ENCODE measurements at regions not wholly inside any gene's neighbourhood (a gene's known extent, or its start where the extent isn't known, plus 50 kb on each side); places are given as distances from the start of the nearest gene placed in this dataset.

GRCh38 chr5:36435516-36435915 lies 133.8 kb upstream of the RANBP3L start:
- Mint-ChIP-seq H3K4me1 (no peaks in the 10 kb centered on the region), H3K27me3 (peaks cover 12% of the 10 kb centered on the region), H3K9me3 (no peaks in the 10 kb centered on the region), H3K4me3 (no peak overlapping the region), H3K27ac (no peak overlapping the region), H3K36me3 (no peaks in the 10 kb centered on the region)

- H3K27ac Mint-ChIP-seq, result no peak overlapping the region
- no peaks in the 10 kb centered on the region for H3K4me1 Mint-ChIP-seq
- H3K4me3 Mint-ChIP-seq, result no peak overlapping the region
- peaks cover 17% of the 10 kb centered on the region for H3K27me3 Mint-ChIP-seq
- no peaks in the 10 kb centered on the region for H3K9me3 Mint-ChIP-seq
- H3K36me3 Mint-ChIP-seq, result no peaks in the 10 kb centered on the region
These were observed 134.6 kb upstream of the RANBP3L start for GRCh38 chr5:36436306-36436705.

GRCh38 chr5:36438765-36439561 lies 137.3 kb upstream of the RANBP3L start:
- Mint-ChIP-seq H3K4me1 (no peaks in the 10 kb centered on the region), H3K4me3 (no peak overlapping the region), H3K27ac (no peak overlapping the region), H3K9me3 (no peaks in the 10 kb centered on the region), H3K27me3 (peaks cover 20% of the 10 kb centered on the region), H3K36me3 (no peaks in the 10 kb centered on the region)

- Mint-ChIP-seq H3K9me3 (no peaks in the 10 kb centered on the region), H3K4me1 (no peaks in the 10 kb centered on the region), H3K36me3 (no peaks in the 10 kb centered on the region), H3K27ac (no peak overlapping the region), H3K27me3 (peaks cover 21% of the 10 kb centered on the region), H3K4me3 (no peak overlapping the region)
These were observed 138.6 kb upstream of the RANBP3L start for GRCh38 chr5:36440300-36440699.

- no peaks in the 10 kb centered on the region for H3K36me3 Mint-ChIP-seq
- H3K9me3 Mint-ChIP-seq, result no peaks in the 10 kb centered on the region
- H3K27ac Mint-ChIP-seq, result no peak overlapping the region
- peaks cover 21% of the 10 kb centered on the region for H3K27me3 Mint-ChIP-seq
- no peaks in the 10 kb centered on the region for H3K4me1 Mint-ChIP-seq
- no peak overlapping the region for H3K4me3 Mint-ChIP-seq
These were observed 139.6 kb upstream of the RANBP3L start for GRCh38 chr5:36441280-36441679.

GRCh38 chr5:36442352-36442751 lies 140.7 kb upstream of the RANBP3L start:
- H3K9me3 Mint-ChIP-seq, result no peaks in the 10 kb centered on the region
- H3K4me1 Mint-ChIP-seq, result no peaks in the 10 kb centered on the region
- H3K36me3 Mint-ChIP-seq, result no peaks in the 10 kb centered on the region
- H3K27me3 Mint-ChIP-seq, result peaks cover 17% of the 10 kb centered on the region
- H3K4me3 Mint-ChIP-seq, result no peak overlapping the region
- no peak overlapping the region for H3K27ac Mint-ChIP-seq

- peaks cover 14% of the 10 kb centered on the region for H3K27me3 Mint-ChIP-seq
- no peaks in the 10 kb centered on the region for H3K9me3 Mint-ChIP-seq
- no peak overlapping the region for H3K27ac Mint-ChIP-seq
- no peaks in the 10 kb centered on the region for H3K4me1 Mint-ChIP-seq
- no peaks in the 10 kb centered on the region for H3K36me3 Mint-ChIP-seq
- no peak overlapping the region for H3K4me3 Mint-ChIP-seq
These were observed 141.1 kb upstream of the RANBP3L start for GRCh38 chr5:36442796-36443195.

GRCh38 chr5:36443941-36444340 lies 142.2 kb upstream of the RANBP3L start:
- H3K4me1 Mint-ChIP-seq, result no peaks in the 10 kb centered on the region

GRCh38 chr5:36444582-36445418 lies 143.1 kb upstream of the RANBP3L start:
- Mint-ChIP-seq H3K4me3 (no peak overlapping the region), H3K36me3 (no peaks in the 10 kb centered on the region), H3K9me3 (no peaks in the 10 kb centered on the region), H3K27me3 (peaks cover 13% of the 10 kb centered on the region), H3K4me1 (no peaks in the 10 kb centered on the region), H3K27ac (no peak overlapping the region)

More at GRCh38 chr5:36443941-36444340, 142.2 kb upstream of the RANBP3L start:
- Mint-ChIP-seq H3K36me3 (no peaks in the 10 kb centered on the region), H3K9me3 (no peaks in the 10 kb centered on the region), H3K4me3 (no peak overlapping the region), H3K27ac (no peak overlapping the region), H3K27me3 (peaks cover 14% of the 10 kb centered on the region)

GRCh38 chr5:36447776-36448175 lies 146.1 kb upstream of the RANBP3L start:
- H3K27ac Mint-ChIP-seq, result no peak overlapping the region
- no peak overlapping the region for H3K4me3 Mint-ChIP-seq
- peaks cover 5% of the 10 kb centered on the region for H3K27me3 Mint-ChIP-seq
- no peaks in the 10 kb centered on the region for H3K9me3 Mint-ChIP-seq
- H3K36me3 Mint-ChIP-seq, result no peaks in the 10 kb centered on the region
- H3K4me1 Mint-ChIP-seq, result no peaks in the 10 kb centered on the region

- Mint-ChIP-seq H3K9me3 (no peaks in the 10 kb centered on the region), H3K36me3 (no peaks in the 10 kb centered on the region), H3K27ac (no peak overlapping the region), H3K4me1 (no peaks in the 10 kb centered on the region), H3K27me3 (no peaks in the 10 kb centered on the region), H3K4me3 (no peak overlapping the region)
These were observed 148.7 kb upstream of the RANBP3L start for GRCh38 chr5:36450229-36451014.

GRCh38 chr5:36452424-36453006 lies 150.8 kb upstream of the RANBP3L start:
- H3K4me3 Mint-ChIP-seq, result no peak overlapping the region
- peaks cover 3% of the 10 kb centered on the region for H3K27me3 Mint-ChIP-seq
- peaks cover 2% of the 10 kb centered on the region for H3K36me3 Mint-ChIP-seq
- H3K27ac Mint-ChIP-seq, result no peak overlapping the region
- peaks cover 0 to 5% (median under 1%) of the 10 kb centered on the region in 3 donors for H3K9me3 Mint-ChIP-seq
- no peaks in the 10 kb centered on the region for H3K4me1 Mint-ChIP-seq

GRCh38 chr5:36457511-36458270 lies 148.7 kb upstream of the SLC1A3 start:
- H3K4me1 Mint-ChIP-seq, result peaks cover 0 to 11% (median 6%) of the 10 kb centered on the region in 3 donors
- H3K9me3 Mint-ChIP-seq, result peaks cover 0 to 5% (median 2%) of the 10 kb centered on the region in 3 donors
- H3K27ac Mint-ChIP-seq, result no peak overlapping the region
- no peak overlapping the region for H3K4me3 Mint-ChIP-seq
- peaks cover 4% of the 10 kb centered on the region for H3K36me3 Mint-ChIP-seq
- peaks cover 4% of the 10 kb centered on the region for H3K27me3 Mint-ChIP-seq

GRCh38 chr5:36458746-36459145 lies 147.7 kb upstream of the SLC1A3 start:
- H3K27me3 Mint-ChIP-seq, result peaks cover 6% of the 10 kb centered on the region
- no peak overlapping the region for H3K27ac Mint-ChIP-seq
- no peak overlapping the region for H3K4me3 Mint-ChIP-seq
- H3K9me3 Mint-ChIP-seq, result peaks cover 0 to 5% (median 2%) of the 10 kb centered on the region in 3 donors
- H3K4me1 Mint-ChIP-seq, result peaks cover 0 to 11% (median 6%) of the 10 kb centered on the region in 3 donors
- H3K36me3 Mint-ChIP-seq, result peaks cover 4% of the 10 kb centered on the region

All from IgD-negative memory B cell (primary cell).